Heart right ventricle (tissue), 16 donors: ENCODE measurements at regions not wholly inside any gene's neighbourhood (a gene's known extent, or its start where the extent isn't known, plus 50 kb on each side); places are given as distances from the start of the nearest gene placed in this dataset.

ENCODE experiments used
- ATAC-seq, 8 donors: fragments of 200-7000 bp; cut with Tn5 transposase; one replicate each; pipeline ENCODE4 v1.9.1; 2020; ENCODE audit warnings: mild to moderate bottlenecking in 8 of 8, moderate library complexity in 8 of 8, moderate number of reproducible peaks in 1 of 8
- DNase-seq, 2 donors: peaks; one replicate each; pipeline ENCODE4 v3.0.0-alpha.2; 2020
- H3K27ac ChIP-seq, 10 donors: fragments of 200-600 bp; sonication (generic) in 2 of 10; one replicate each; pipeline versions ENCODE4 v1.5.0 to v1.8.0; 2020 to 2022; ENCODE audit warnings: mild to moderate bottlenecking in 3 of 10
- H3K27me3 ChIP-seq, 7 donors: fragments of 200-600 bp; one replicate each; pipeline ENCODE4 v1.8.0; 2021 to 2022; ENCODE audit warnings: mild to moderate bottlenecking in 2 of 7
- H3K36me3 ChIP-seq, 9 donors: fragments of 200-600 bp; sonication (generic) in 1 of 9; one replicate each; pipeline versions ENCODE4 v1.5.0 to v1.8.0; 2020 to 2022; ENCODE audit warnings: mild to moderate bottlenecking in 2 of 9
- H3K4me1 ChIP-seq, 9 donors: fragments of 200-600 bp; sonication (generic) in 1 of 9; one replicate each; pipeline versions ENCODE4 v1.5.0 to v1.8.0; 2020 to 2022; ENCODE audit warnings: mild to moderate bottlenecking in 4 of 9
- H3K4me3 ChIP-seq, 10 donors: fragments of 200-600 bp; sonication (generic) in 2 of 10; one replicate each; pipeline versions ENCODE4 v1.5.0 to v1.8.0; 2020 to 2022; ENCODE audit warnings: mild to moderate bottlenecking in 7 of 10, moderate library complexity in 2 of 10
- H3K9me3 ChIP-seq, 11 donors: fragments of 200-600 bp in 10 of 11; sonication (generic) in 2 of 11; one replicate each; pipeline versions ENCODE4 v1.5.0 to v1.8.0; 2013 to 2022; ENCODE audit warnings: mild to moderate bottlenecking in 2 of 11, control low read depth in 1 of 11, moderate library complexity in 1 of 11
- CTCF ChIP-seq, 9 donors: fragments of 200-600 bp; sonication (generic) in 2 of 9; IDR thresholded peaks; one replicate each; pipeline versions ENCODE4 v1.5.0 to v1.8.0; 2021 to 2022; ENCODE audit warnings: antibody characterized with exemption in 9 of 9, mild to moderate bottlenecking in 5 of 9, moderate library complexity in 1 of 9
- WGBS, 2 donors: extraction: QIAGEN DNeasy Blood & Tissue Kit; methylation state at CpG; one replicate each; pipeline ENCODE4 v1.1.7; 2013; ENCODE audit warnings: inconsistent platforms in 1 of 2; 5-methylcytosine and 5-hydroxymethylcytosine counted together
- intact Hi-C, 10 donors: fragments of 100-400 bp; cut with DNase I; formaldehyde crosslinking; loops; one replicate each; pipeline versions ENCODE4 v1.11.1 to v1.14.2; 2022
- donor health status: Arrhythmogenic right ventricular cardiomyopathy.
- donor health status: ischemic (EF 13 %, LVEDD 7.1; RV severe dilation, severe dysfunction).
- donor health status: healthy with polysubstance abuse.
- donor health status: DM: no; HTN: yes; CAD: no.
- donor health status: DM: no; HTN: no; CAD: no.
- donor health status: ischemic (EF 25% LVEDD 6.9; RV normal size, moderate dysfunction).
- donor health status: ischemic (EF 25% LVEDD 5.7; RV mildly dilated, moderate dysfunction).
- donor health status: healthy.
- donor health status: DM: yes; HTN: yes; CAD: no.
- donor health status: Ischemic cardiomyopathy.
- donor health status: ischemic (EF 35%, LVEDD 5.7; RV mildly dilated, moderate dysfunction).
- donor health status: nonischemic (EF 11% LVEDD 7.7; RV severe dilation, severe dysfunction).
- donor health status: DM: yes; HTN: yes; CAD: no.
- donor health status: PGD.
- donor health status: ischemic (EF 29% LVEDD 5.4; RV normal size, mild dysfunction).
- donor health status: nonischemic (EF 23%, LVEDD 6.1; RV moderate dilation, normal function).

- Histone ChIP-seq H3K4me1 (peaks cover 0 to 4% (median 0%) of the 10 kb centered on the region in 9 donors), H3K4me3 (no peak overlapping the region), H3K9me3 (no peaks in the 10 kb centered on the region), H3K36me3 (no peaks in the 10 kb centered on the region), H3K27ac (no peak overlapping the region), H3K27me3 (no peaks in the 10 kb centered on the region)
- intact Hi-C loops, result no loop called here
- ATAC-seq (no peak), DNase-seq (no peak)
- WGBS, 2 donors, result 51 to 56% methylated on average over 8 of the region's 8 CpGs
- TF ChIP-seq CTCF (IDR thresholded peaks at IDR 0.05), result no peak
Observed at GRCh38 chr18:22872900-22873537, 60.1 kb upstream of the RBBP8 start.

- no peaks in the 10 kb centered on the region for H3K4me1 ChIP-seq
- intact Hi-C loops, result no loop called here
- no peak overlapping the region for H3K4me3 ChIP-seq
- no peaks in the 10 kb centered on the region for H3K27me3 ChIP-seq
- DNase-seq, result no peak
- no peak for TF ChIP-seq CTCF (IDR thresholded peaks at IDR 0.05)
- H3K36me3 ChIP-seq, result no peaks in the 10 kb centered on the region
- 89 to 91% methylated on average over 3 of the region's 3 CpGs for WGBS, 2 donors
- ATAC-seq, result no peak
- no peaks in the 10 kb centered on the region for H3K9me3 ChIP-seq
- H3K27ac ChIP-seq, result no peak overlapping the region
Observed at GRCh38 chr18:22879293-22879692, 53.8 kb upstream of the RBBP8 start.

DNA sequence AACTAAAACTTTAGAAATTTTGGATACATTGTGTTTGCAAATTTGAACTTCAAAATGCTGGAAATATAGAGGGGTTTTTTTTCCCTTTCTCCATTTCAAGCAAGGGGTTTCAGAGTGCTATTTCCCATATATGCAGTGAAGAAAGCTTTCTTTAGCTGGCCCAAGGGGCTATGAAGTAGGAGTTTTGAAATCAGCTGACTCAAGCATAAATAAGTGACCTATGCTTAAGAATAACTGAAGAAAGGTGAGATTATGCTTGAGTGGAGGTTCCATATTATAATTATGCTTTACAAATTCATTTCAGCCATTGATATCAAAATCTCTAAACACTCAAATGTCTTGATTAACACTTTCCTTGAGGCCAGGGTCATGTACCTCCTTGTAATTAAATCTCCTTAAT is 51.0 kb upstream of the RBBP8 start:
- Histone ChIP-seq H3K4me1 (no peaks in the 10 kb centered on the region), H3K27me3 (no peaks in the 10 kb centered on the region), H3K9me3 (peaks cover 0 to 8% (median 0%) of the 10 kb centered on the region in 11 donors), H3K4me3 (no peak overlapping the region), H3K27ac (no peak overlapping the region), H3K36me3 (no peaks in the 10 kb centered on the region)
- intact Hi-C loops, result loop anchor here in 1 of 10 donors (5.0 kb wide), 1 partner anchor 1825 kb away; no protein-coding TSS in a partner anchor
- ATAC-seq (no peak), DNase-seq (no peak)
- no peak for TF ChIP-seq CTCF (IDR thresholded peaks at IDR 0.05)

DNA sequence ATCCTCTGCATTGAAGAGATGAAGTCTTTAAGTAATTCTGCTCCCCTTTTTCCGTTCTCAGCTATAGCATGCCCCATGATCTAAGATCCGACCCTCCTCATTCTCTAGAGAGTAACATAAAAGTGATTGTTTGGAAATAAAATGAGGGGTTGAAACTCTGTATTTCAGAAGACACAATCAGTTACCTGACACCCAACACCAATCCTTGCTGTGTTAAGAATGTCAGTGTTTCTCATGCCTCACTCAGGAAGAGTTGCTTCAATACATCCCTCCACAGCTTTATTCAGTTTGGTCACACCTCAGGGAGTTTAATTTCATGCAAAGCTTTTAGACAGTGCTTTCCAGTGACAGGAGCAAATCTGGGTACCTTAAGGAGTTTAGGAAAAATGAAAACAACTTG is 49.9 kb upstream of the RBBP8 start:
- H3K4me1 ChIP-seq, result no peaks in the 10 kb centered on the region
- H3K27ac ChIP-seq, result no peak overlapping the region
- no peak for TF ChIP-seq CTCF (IDR thresholded peaks at IDR 0.05)
- DNase-seq, result no peak
- peaks cover 0 to 8% (median 0%) of the 10 kb centered on the region in 11 donors for H3K9me3 ChIP-seq
- no peak overlapping the region for H3K4me3 ChIP-seq
- intact Hi-C loops, result loop anchor here in 1 of 10 donors (5.0 kb wide), 1 partner anchor 1826 kb away; no protein-coding TSS in a partner anchor
- ATAC-seq, result no peak
- H3K36me3 ChIP-seq, result no peaks in the 10 kb centered on the region
- 84 to 87% methylated on average over 2 of the region's 2 CpGs for WGBS, 2 donors
- H3K27me3 ChIP-seq, result no peaks in the 10 kb centered on the region
